Large intestine (tissue), 3 donors: ENCODE measurements at regions not wholly inside any gene's neighbourhood (a gene's known extent, or its start where the extent isn't known, plus 50 kb on each side); places are given as distances from the start of the nearest gene placed in this dataset.

Experiments used
- DNase-seq, 2 donors: peaks; one replicate each; pipeline versions ENCODE4 v3.0.0 to v3.0.0-alpha.2; 2013
- H3K27ac ChIP-seq: one replicate; pipeline ENCODE4 v1.5.1; 2013; ENCODE audit warnings: low read length
- H3K27me3 ChIP-seq: 2 replicates; pipeline ENCODE4 v1.6.1; 2013; ENCODE audit warnings: low read length; ENCODE audit not compliant: control insufficient read depth, insufficient read depth
- H3K36me3 ChIP-seq: 2 replicates; pipeline ENCODE4 v1.6.1; 2013; ENCODE audit warnings: low read length; ENCODE audit not compliant: control insufficient read depth, insufficient read depth
- H3K4me1 ChIP-seq: one replicate; pipeline ENCODE4 v1.6.1; 2013; ENCODE audit warnings: low read length; ENCODE audit not compliant: control insufficient read depth, insufficient read depth
- H3K4me3 ChIP-seq: one replicate; pipeline ENCODE4 v1.5.1; 2013; ENCODE audit warnings: low read length
- H3K9me3 ChIP-seq: one replicate; pipeline ENCODE4 v1.6.1; 2013; ENCODE audit warnings: mild to moderate bottlenecking, low read depth, low read length, moderate library complexity; ENCODE audit not compliant: control insufficient read depth
- WGBS: methylation state at CpG from one replicate; pipeline ENCODE4 v1.1.5; 2013; ENCODE audit warnings: low lambda C conversion rate; ENCODE audit not compliant: insufficient coverage; 5-methylcytosine and 5-hydroxymethylcytosine counted together

GRCh38 chr7:41878309-41879295, 175.7 kb upstream of the INHBA start:
- Histone ChIP-seq H3K4me3 (no peak overlapping the region), H3K27me3 (no peaks in the 10 kb centered on the region)
- DNase-seq, result no peak

DNA sequence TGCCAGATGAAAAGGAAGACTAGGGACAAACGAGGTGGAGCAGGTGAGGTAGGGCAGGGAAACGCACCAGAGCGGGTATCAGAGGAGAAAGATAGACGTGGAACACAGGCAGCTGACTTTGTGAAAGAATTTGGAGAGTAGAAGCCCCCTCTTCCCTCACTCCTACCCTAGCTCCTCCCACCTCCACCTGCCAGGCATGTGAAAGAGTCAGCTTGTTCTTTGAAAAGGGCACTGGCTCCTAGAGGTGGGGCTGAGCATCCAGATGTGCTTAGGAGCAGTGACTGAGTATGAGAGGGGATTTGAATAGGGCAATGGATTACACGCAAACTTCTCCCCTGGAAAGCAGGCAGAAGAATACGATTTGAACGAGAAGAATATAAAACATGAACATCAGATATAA, 174.2 kb upstream of the INHBA start:
- no CpG with 5 or more reads among the region's 7 CpGs for WGBS
- no peaks in the 10 kb centered on the region for H3K36me3 ChIP-seq
- DNase-seq, result no peak
- no peaks in the 10 kb centered on the region for H3K9me3 ChIP-seq
- no peaks in the 10 kb centered on the region for H3K4me1 ChIP-seq
- H3K27me3 ChIP-seq, result no peaks in the 10 kb centered on the region
- H3K27ac ChIP-seq, result no peak overlapping the region
- no peak overlapping the region for H3K4me3 ChIP-seq

More at GRCh38 chr7:41878309-41879295, 175.7 kb upstream of the INHBA start:
- Histone ChIP-seq H3K36me3 (no peaks in the 10 kb centered on the region), H3K9me3 (no peaks in the 10 kb centered on the region), H3K27ac (no peak overlapping the region), H3K4me1 (no peaks in the 10 kb centered on the region)
- 67% methylated on average over 1 of the region's 7 CpGs for WGBS

DNA sequence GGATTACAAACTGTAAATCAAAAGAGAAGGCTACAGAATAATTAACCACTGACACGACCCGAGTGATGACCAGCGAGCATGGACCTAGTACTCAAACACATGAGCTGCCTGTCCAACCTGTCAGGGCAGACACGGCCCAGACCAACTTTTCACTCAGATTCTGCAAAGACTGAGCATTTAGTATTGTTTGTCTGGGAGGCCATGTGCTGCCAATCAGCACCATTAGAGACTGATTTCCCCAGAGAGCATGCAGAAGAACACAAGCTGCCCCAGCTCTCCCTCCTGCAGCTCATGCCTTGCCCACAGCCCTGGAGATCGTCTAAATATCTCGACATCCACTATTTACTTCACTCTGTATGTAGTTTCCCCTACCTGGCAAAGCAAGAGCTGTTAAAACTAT, 172.6 kb upstream of the INHBA start:
- WGBS, result 50% methylated on average over 1 of the region's 6 CpGs
- no peak for DNase-seq

GRCh38 chr7:41874201-41874785, 171.4 kb upstream of the INHBA start:
- Histone ChIP-seq H3K27me3 (no peaks in the 10 kb centered on the region), H3K27ac (no peak overlapping the region), H3K36me3 (no peaks in the 10 kb centered on the region), H3K4me1 (no peaks in the 10 kb centered on the region), H3K4me3 (no peak overlapping the region), H3K9me3 (no peaks in the 10 kb centered on the region)
- no peak for DNase-seq
- WGBS, result no CpG with 5 or more reads among the region's 3 CpGs

More for the DNA sequence above, 172.6 kb upstream of the INHBA start:
- Histone ChIP-seq H3K4me3 (no peak overlapping the region), H3K27ac (no peak overlapping the region), H3K27me3 (no peaks in the 10 kb centered on the region), H3K4me1 (no peaks in the 10 kb centered on the region), H3K36me3 (no peaks in the 10 kb centered on the region), H3K9me3 (no peaks in the 10 kb centered on the region)

GRCh38 chr7:41873741-41874140, 170.9 kb upstream of the INHBA start:
- H3K36me3 ChIP-seq, result no peaks in the 10 kb centered on the region
- WGBS, result no CpG with 5 or more reads among the region's 2 CpGs
- no peaks in the 10 kb centered on the region for H3K9me3 ChIP-seq
- no peaks in the 10 kb centered on the region for H3K27me3 ChIP-seq
- no peak overlapping the region for H3K4me3 ChIP-seq
- no peak overlapping the region for H3K27ac ChIP-seq
- DNase-seq, result no peak
- H3K4me1 ChIP-seq, result no peaks in the 10 kb centered on the region

GRCh38 chr7:41872966-41873365, 170.1 kb upstream of the INHBA start:
- no peak for DNase-seq
- Histone ChIP-seq H3K9me3 (no peaks in the 10 kb centered on the region), H3K27ac (no peak overlapping the region), H3K4me1 (no peaks in the 10 kb centered on the region), H3K27me3 (no peaks in the 10 kb centered on the region), H3K4me3 (no peak overlapping the region), H3K36me3 (no peaks in the 10 kb centered on the region)
- WGBS, result 82% methylated on average over 1 of the region's 1 CpG

- H3K27me3 ChIP-seq, result no peaks in the 10 kb centered on the region
- no peaks in the 10 kb centered on the region for H3K4me1 ChIP-seq
- no peak for DNase-seq
- H3K27ac ChIP-seq, result no peak overlapping the region
- WGBS, result no CpG with 5 or more reads among the region's 1 CpG
- H3K36me3 ChIP-seq, result no peaks in the 10 kb centered on the region
- H3K4me3 ChIP-seq, result no peak overlapping the region
- no peaks in the 10 kb centered on the region for H3K9me3 ChIP-seq
These were observed 167.7 kb upstream of the INHBA start for GRCh38 chr7:41870461-41871138.

DNA sequence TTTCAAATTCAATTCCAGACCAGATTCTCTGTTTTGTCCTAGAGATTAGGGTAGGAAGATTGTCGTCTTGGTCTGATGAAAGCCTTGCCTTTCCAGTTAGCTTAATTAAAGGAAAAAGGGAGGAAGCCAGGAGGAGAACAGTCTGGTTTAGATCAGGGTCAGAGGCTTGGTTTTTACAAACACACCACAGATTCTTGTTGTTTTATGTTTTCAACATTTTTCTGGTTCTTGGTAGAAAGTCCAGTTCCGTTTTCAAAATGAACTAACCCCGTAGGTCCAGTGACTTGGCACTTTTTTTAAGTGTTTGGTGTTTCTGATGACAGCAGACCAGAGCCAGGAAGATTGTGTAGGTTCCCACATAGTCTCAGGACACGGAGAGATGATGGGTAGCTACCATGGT, 167.1 kb upstream of the INHBA start:
- 57% methylated on average over 1 of the region's 4 CpGs for WGBS
- DNase-seq, result no peak
- no peaks in the 10 kb centered on the region for H3K36me3 ChIP-seq
- no peaks in the 10 kb centered on the region for H3K27me3 ChIP-seq
- peaks cover 4% of the 10 kb centered on the region for H3K9me3 ChIP-seq
- no peak overlapping the region for H3K27ac ChIP-seq
- H3K4me1 ChIP-seq, result no peaks in the 10 kb centered on the region
- H3K4me3 ChIP-seq, result no peak overlapping the region

- no CpG with 5 or more reads among the region's 3 CpGs for WGBS
- Histone ChIP-seq H3K4me3 (no peak overlapping the region), H3K27me3 (no peaks in the 10 kb centered on the region), H3K36me3 (no peaks in the 10 kb centered on the region), H3K9me3 (peaks cover 4% of the 10 kb centered on the region), H3K27ac (no peak overlapping the region), H3K4me1 (no peaks in the 10 kb centered on the region)
- no peak for DNase-seq
These were observed 166.7 kb upstream of the INHBA start for GRCh38 chr7:41869596-41869995.

- H3K27me3 ChIP-seq, result no peaks in the 10 kb centered on the region
- no peak overlapping the region for H3K27ac ChIP-seq
These were observed 166.2 kb upstream of the INHBA start for GRCh38 chr7:41869091-41869490.

More at GRCh38 chr7:41869091-41869490, 166.2 kb upstream of the INHBA start:
- Histone ChIP-seq H3K36me3 (no peaks in the 10 kb centered on the region), H3K4me1 (no peaks in the 10 kb centered on the region), H3K4me3 (no peak overlapping the region), H3K9me3 (peaks cover 4% of the 10 kb centered on the region)
- DNase-seq, result no peak
